ENCODE measurements at regions not wholly inside any gene's neighbourhood (a gene's known extent, or its start where the extent isn't known, plus 50 kb on each side); places are given as distances from the start of the nearest gene placed in this dataset.

DNA sequence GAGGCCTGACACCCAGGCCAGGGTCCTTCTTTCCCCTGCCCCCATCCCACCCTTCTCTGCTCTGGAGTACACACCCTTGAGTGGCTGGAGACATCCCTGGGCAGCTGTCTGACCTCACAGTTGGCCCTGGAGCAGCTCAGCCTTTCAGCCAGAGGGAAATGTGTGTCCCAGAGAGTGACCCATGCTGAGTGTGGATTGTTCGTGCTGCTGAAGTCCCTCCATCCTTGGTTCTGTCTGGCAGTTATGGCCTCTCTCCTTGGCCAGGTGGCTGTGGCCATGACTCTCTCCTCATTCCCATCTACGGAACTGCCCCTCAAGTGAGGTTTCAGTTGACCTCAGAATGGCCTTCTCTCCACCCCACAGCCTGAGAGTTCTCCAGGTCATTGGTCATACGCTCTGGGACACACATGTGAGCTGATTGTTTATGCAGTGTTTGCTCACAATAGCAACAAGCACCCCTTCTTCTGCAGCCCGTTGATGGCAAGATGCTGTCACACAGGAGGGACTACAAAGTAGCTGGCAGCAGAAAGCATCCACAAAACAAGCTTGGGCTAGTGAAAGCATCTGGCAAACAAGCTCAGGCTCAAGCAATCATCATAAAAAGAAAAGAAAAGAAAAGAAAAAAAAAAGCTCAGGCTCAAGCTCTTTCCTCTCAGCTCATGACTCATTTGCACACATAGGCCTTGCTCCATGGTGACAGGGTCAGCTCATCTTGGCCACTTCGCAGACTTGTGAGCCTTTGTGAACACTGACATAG lies 55.3 kb upstream of the ITGA11 start:
- Mint-ChIP-seq H3K27me3 (ENCODE audit: low read depth) (peaks cover 18% of the 10 kb centered on the region), H3K9me3 (no peaks in the 10 kb centered on the region), H3K27ac (no peak overlapping the region), H3K36me3 (ENCODE audit: low read depth) (no peaks in the 10 kb centered on the region), H3K4me1 (peaks cover 5% of the 10 kb centered on the region), H3K4me3 (no peak overlapping the region)
- TF ChIP-seq, protein P1, sequence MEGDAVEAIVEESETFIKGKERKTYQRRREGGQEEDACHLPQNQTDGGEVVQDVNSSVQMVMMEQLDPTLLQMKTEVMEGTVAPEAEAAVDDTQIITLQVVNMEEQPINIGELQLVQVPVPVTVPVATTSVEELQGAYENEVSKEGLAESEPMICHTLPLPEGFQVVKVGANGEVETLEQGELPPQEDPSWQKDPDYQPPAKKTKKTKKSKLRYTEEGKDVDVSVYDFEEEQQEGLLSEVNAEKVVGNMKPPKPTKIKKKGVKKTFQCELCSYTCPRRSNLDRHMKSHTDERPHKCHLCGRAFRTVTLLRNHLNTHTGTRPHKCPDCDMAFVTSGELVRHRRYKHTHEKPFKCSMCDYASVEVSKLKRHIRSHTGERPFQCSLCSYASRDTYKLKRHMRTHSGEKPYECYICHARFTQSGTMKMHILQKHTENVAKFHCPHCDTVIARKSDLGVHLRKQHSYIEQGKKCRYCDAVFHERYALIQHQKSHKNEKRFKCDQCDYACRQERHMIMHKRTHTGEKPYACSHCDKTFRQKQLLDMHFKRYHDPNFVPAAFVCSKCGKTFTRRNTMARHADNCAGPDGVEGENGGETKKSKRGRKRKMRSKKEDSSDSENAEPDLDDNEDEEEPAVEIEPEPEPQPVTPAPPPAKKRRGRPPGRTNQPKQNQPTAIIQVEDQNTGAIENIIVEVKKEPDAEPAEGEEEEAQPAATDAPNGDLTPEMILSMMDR (IDR thresholded peaks at IDR 0.05; ENCODE audit: unreplicated experiment in 3 of 3), result no peak

GRCh38 chr15:68488290-68488689 lies 56.3 kb upstream of the ITGA11 start:
- Mint-ChIP-seq H3K4me3 (no peak overlapping the region), H3K27ac (no peak overlapping the region), H3K36me3 (ENCODE audit: low read depth) (no peaks in the 10 kb centered on the region), H3K4me1 (peaks cover 13% of the 10 kb centered on the region), H3K9me3 (no peaks in the 10 kb centered on the region), H3K27me3 (ENCODE audit: low read depth) (peaks cover 18% of the 10 kb centered on the region)
- TF ChIP-seq, protein P1 (IDR thresholded peaks at IDR 0.05; ENCODE audit: unreplicated experiment in 3 of 3), result no peak

- H3K27me3 Mint-ChIP-seq (ENCODE audit: low read depth), result peaks cover 18% of the 10 kb centered on the region
- TF ChIP-seq, protein P1 (IDR thresholded peaks at IDR 0.05; ENCODE audit: unreplicated experiment in 3 of 3), result no peak
- H3K36me3 Mint-ChIP-seq (ENCODE audit: low read depth), result no peaks in the 10 kb centered on the region
- peaks cover 18% of the 10 kb centered on the region for H3K4me1 Mint-ChIP-seq
- H3K9me3 Mint-ChIP-seq, result no peaks in the 10 kb centered on the region
- no peak overlapping the region for H3K27ac Mint-ChIP-seq
- H3K4me3 Mint-ChIP-seq, result no peak overlapping the region
Observed at GRCh38 chr15:68488966-68489365, 57.0 kb upstream of the ITGA11 start.

- H3K27ac Mint-ChIP-seq, result no peak overlapping the region
- H3K36me3 Mint-ChIP-seq (ENCODE audit: low read depth), result no peaks in the 10 kb centered on the region
- H3K9me3 Mint-ChIP-seq, result no peaks in the 10 kb centered on the region
- peaks cover 18% of the 10 kb centered on the region for H3K27me3 Mint-ChIP-seq (ENCODE audit: low read depth)
- H3K4me3 Mint-ChIP-seq, result no peak overlapping the region
- H3K4me1 Mint-ChIP-seq, result peaks cover 19% of the 10 kb centered on the region
- TF ChIP-seq, protein P1 (IDR thresholded peaks at IDR 0.05; ENCODE audit: unreplicated experiment in 3 of 3), result no peak
Observed at GRCh38 chr15:68489421-68489820, 57.5 kb upstream of the ITGA11 start.

GRCh38 chr15:68491415-68492106 lies 59.6 kb upstream of the ITGA11 start:
- Mint-ChIP-seq H3K27me3 (ENCODE audit: low read depth) (peaks cover 15% of the 10 kb centered on the region), H3K4me1 (peaks cover 37% of the 10 kb centered on the region), H3K4me3 (no peak overlapping the region), H3K9me3 (no peaks in the 10 kb centered on the region), H3K27ac (no peak overlapping the region), H3K36me3 (ENCODE audit: low read depth) (no peaks in the 10 kb centered on the region)
- TF ChIP-seq, protein P1 (IDR thresholded peaks at IDR 0.05; ENCODE audit: unreplicated experiment in 3 of 3), result no peak
